ENCODE measurements at regions not wholly inside any gene's neighbourhood (a gene's known extent, or its start where the extent isn't known, plus 50 kb on each side); places are given as distances from the start of the nearest gene placed in this dataset.

GRCh38 chr5:167644619-167645018, 646.8 kb upstream of the WWC1 start:
- no peak for DNase-seq (ENCODE audit: low spot score)

- DNase-seq (ENCODE audit: low spot score) = no peak
Measured at GRCh38 chr5:167649471-167649870, 642.0 kb upstream of the WWC1 start.

- no peak for DNase-seq (ENCODE audit: low spot score)
Measured at GRCh38 chr5:167652690-167653089, 638.8 kb upstream of the WWC1 start.

- no peak for DNase-seq (ENCODE audit: low spot score)
Measured at GRCh38 chr5:167653645-167654106, 637.8 kb upstream of the WWC1 start.

GRCh38 chr5:167657016-167657415, 634.4 kb upstream of the WWC1 start:
- no peak for DNase-seq (ENCODE audit: low spot score)

GRCh38 chr5:167658889-167659288, 632.6 kb upstream of the WWC1 start:
- DNase-seq (ENCODE audit: low spot score) = no peak

- no peak for DNase-seq (ENCODE audit: low spot score)
Measured at GRCh38 chr5:167661605-167662004, 629.8 kb upstream of the WWC1 start.

- no peak for DNase-seq (ENCODE audit: low spot score)
Measured at GRCh38 chr5:167664222-167664804, 627.1 kb upstream of the WWC1 start.

- no peak for DNase-seq (ENCODE audit: low spot score)
Measured at GRCh38 chr5:167665841-167666375, 625.5 kb upstream of the WWC1 start.

GRCh38 chr5:167671176-167671575, 620.3 kb upstream of the WWC1 start:
- DNase-seq (ENCODE audit: low spot score) = no peak

GRCh38 chr5:167673942-167674341, 617.5 kb upstream of the WWC1 start:
- DNase-seq (ENCODE audit: low spot score) = no peak

- DNase-seq (ENCODE audit: low spot score) = no peak
Measured at GRCh38 chr5:167678481-167678880, 613.0 kb upstream of the WWC1 start.

- DNase-seq (ENCODE audit: low spot score) = no peak
Measured at GRCh38 chr5:167684251-167684650, 607.2 kb upstream of the WWC1 start.

GRCh38 chr5:167688341-167689130, 602.9 kb upstream of the WWC1 start:
- DNase-seq (ENCODE audit: low spot score) = no peak

GRCh38 chr5:167694325-167695147, 596.9 kb upstream of the WWC1 start:
- no peak for DNase-seq (ENCODE audit: low spot score)

- DNase-seq (ENCODE audit: low spot score) = no peak
Measured at GRCh38 chr5:167696558-167697314, 594.7 kb upstream of the WWC1 start.

GRCh38 chr5:167699432-167699831, 592.0 kb upstream of the WWC1 start:
- DNase-seq (ENCODE audit: low spot score) = peak; percentile 79

GRCh38 chr5:167701051-167701450, 590.4 kb upstream of the WWC1 start:
- DNase-seq (ENCODE audit: low spot score) = no peak

GRCh38 chr5:167702014-167702413, 589.4 kb upstream of the WWC1 start:
- no peak for DNase-seq (ENCODE audit: low spot score)

- DNase-seq (ENCODE audit: low spot score) = no peak
Measured at GRCh38 chr5:167708449-167708848, 583.0 kb upstream of the WWC1 start.

- DNase-seq (ENCODE audit: low spot score) = no peak
Measured at GRCh38 chr5:167709625-167710024, 581.8 kb upstream of the WWC1 start.
